Activated T-cell treated with anti-CD3 and anti-CD28 coated beads for 4 hours (primary cell): ENCODE measurements at regions not wholly inside any gene's neighbourhood (a gene's known extent, or its start where the extent isn't known, plus 50 kb on each side); places are given as distances from the start of the nearest gene placed in this dataset.
"Not testable (repeated sequence)": the region's sequence is repeated elsewhere in the genome, so short reads cannot be mapped to it uniquely, and the experiment has no call there.

Experiments
- DNase-seq: peaks from one replicate; pipeline ENCODE4 v3.0.0-alpha.2; 2020

DNA sequence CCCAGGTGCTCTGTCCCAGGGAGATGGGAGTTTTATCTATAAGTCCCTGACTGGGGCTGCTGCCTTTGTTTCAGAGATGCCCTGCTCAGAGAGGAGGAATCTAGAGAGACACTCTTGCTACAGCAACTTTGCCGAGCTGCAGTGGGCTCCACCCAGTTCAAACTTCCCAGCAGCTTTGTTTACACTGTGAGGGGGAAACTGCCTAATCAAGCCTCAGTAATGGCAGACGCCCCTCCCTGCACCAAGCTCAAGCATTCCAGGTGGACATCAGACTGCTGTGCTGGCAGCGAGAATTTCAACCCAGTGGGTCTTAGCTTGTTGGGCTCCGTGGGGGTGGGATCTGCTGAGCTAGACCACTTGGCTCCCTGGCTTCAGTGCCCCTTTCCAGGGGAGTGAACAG, 50.2 kb upstream of the RASA1 start:
- not testable (repeated sequence) for DNase-seq
